ENCODE measurements at regions not wholly inside any gene's neighbourhood (a gene's known extent, or its start where the extent isn't known, plus 50 kb on each side); places are given as distances from the start of the nearest gene placed in this dataset.

DNA sequence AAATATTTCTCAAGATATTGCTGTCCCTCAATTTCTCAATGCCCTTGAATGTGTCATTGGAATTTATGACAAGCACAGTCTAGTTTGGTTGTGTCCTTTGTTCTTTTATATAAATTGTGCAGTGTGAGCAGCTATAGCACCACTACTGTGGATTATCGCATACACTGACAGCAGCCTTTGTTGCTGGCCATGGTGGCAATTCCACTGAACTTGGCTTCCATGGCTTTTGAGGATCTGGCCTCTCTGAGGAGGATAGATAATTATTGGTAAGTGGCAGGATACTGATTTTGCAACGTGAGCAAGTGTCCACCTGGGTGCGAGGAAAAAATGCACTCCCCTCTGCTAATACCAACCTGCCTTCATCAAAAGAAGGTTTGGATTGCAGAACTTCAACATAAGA is 84.0 kb downstream of the RDH14 start:
- 50% methylated on average over 3 of the region's 3 CpGs for WGBS (ENCODE audit: missing lambda C conversion rate)
- no peak for ATAC-seq
- H3K9me3 ChIP-seq: no peaks in the 10 kb centered on the region
- CTCF ChIA-PET: interaction anchor here (1.5 kb wide), 1 partner anchor 12 kb away, joined by 4 read pairs; no protein-coding TSS in a partner anchor
- H3K4me3 ChIP-seq: no peak overlapping the region
- POLR2A ChIA-PET: no interaction called here
- TF ChIP-seq SREBF2 (IDR thresholded peaks at IDR 0.05): no peak
- no peak for TF ChIP-seq HOXB5 (CRISPR knock-in tag; IDR thresholded peaks at IDR 0.05)
- no peak for TF ChIP-seq CHD2 (IDR thresholded peaks at IDR 0.05; ENCODE audit: low read length, partially characterized antibody)
- no peak for TF ChIP-seq EHF (CRISPR knock-in tag; IDR thresholded peaks at IDR 0.05)
- TF ChIP-seq ZNF302 (CRISPR knock-in tag; IDR thresholded peaks at IDR 0.05): no peak
- no peak for TF ChIP-seq RNF2 (IDR thresholded peaks at IDR 0.05; ENCODE audit: borderline replicate concordance, low read depth)
- TF ChIP-seq, protein P1, sequence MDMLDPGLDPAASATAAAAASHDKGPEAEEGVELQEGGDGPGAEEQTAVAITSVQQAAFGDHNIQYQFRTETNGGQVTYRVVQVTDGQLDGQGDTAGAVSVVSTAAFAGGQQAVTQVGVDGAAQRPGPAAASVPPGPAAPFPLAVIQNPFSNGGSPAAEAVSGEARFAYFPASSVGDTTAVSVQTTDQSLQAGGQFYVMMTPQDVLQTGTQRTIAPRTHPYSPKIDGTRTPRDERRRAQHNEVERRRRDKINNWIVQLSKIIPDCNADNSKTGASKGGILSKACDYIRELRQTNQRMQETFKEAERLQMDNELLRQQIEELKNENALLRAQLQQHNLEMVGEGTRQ (IDR thresholded peaks at IDR 0.05): no peak
- TF ChIP-seq ZC3H11A (IDR thresholded peaks at IDR 0.05): no peak
- no peak for TF ChIP-seq ELK1 (IDR thresholded peaks at IDR 0.05; ENCODE audit: low read depth, low read length)
- TF ChIP-seq FOSB (CRISPR knock-in tag; IDR thresholded peaks at IDR 0.05): no peak
- no peak for TF ChIP-seq PHF8 (IDR thresholded peaks at IDR 0.05; ENCODE audit: borderline replicate concordance, low read depth)
- H3K4me1 ChIP-seq: no peaks in the 10 kb centered on the region
- DNase-seq (ENCODE audit: low read depth in 1 of 2, low spot score in 1 of 2): no peak
- H3K27ac ChIP-seq: no peak overlapping the region
- no peak overlapping the region for H3K4me2 ChIP-seq
- no peak for FAIRE-seq

DNA sequence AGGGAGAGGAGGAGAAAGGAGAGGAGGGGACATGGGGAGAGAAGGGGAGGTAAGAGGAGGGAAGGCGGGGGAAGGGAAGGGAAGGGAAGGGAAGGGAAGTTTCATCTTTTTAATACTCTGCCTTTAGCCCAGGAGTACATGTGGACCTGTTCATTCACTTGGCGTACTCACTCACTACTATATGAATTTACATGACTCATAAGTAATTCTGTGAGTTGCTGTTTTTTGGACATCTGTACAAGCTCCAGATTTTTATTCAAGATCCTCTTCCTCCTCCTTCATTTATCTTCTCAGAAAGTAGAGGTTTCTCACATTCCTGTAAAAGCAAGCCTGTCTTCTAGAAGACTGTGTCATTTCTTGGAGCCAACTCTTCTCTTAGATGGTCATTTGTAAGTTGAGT is 84.6 kb downstream of the RDH14 start:
- Histone ChIP-seq H3K27ac (no peak overlapping the region), H3K9me3 (no peaks in the 10 kb centered on the region), H3K4me2 (no peak overlapping the region), H3K4me3 (no peak overlapping the region), H3K4me1 (no peaks in the 10 kb centered on the region)
- FAIRE-seq: no peak
- no peak for DNase-seq (ENCODE audit: low read depth in 1 of 2, low spot score in 1 of 2)
- TF ChIP-seq PBX3 (IDR thresholded peaks at IDR 0.05) (no peak), HDAC2 (IDR thresholded peaks at IDR 0.05) (no peak), BCL3 (IDR thresholded peaks at IDR 0.05) (no peak), GATA3 (IDR thresholded peaks at IDR 0.05; ENCODE audit: borderline replicate concordance) (no peak), ZNF302 (CRISPR knock-in tag; IDR thresholded peaks at IDR 0.05) (no peak), ZFP36 (IDR thresholded peaks at IDR 0.05; ENCODE audit: borderline replicate concordance, partially characterized antibody) (no peak)
- CTCF ChIA-PET: interaction anchor here (1.1 to 1.5 kb wide), 2 partner anchors 13 to 44 kb away, joined by 3 to 4 read pairs; no protein-coding TSS in a partner anchor
- POLR2A ChIA-PET: no interaction called here
- 31% methylated on average over 2 of the region's 2 CpGs for WGBS (ENCODE audit: missing lambda C conversion rate)
- no peak for ATAC-seq

DNA sequence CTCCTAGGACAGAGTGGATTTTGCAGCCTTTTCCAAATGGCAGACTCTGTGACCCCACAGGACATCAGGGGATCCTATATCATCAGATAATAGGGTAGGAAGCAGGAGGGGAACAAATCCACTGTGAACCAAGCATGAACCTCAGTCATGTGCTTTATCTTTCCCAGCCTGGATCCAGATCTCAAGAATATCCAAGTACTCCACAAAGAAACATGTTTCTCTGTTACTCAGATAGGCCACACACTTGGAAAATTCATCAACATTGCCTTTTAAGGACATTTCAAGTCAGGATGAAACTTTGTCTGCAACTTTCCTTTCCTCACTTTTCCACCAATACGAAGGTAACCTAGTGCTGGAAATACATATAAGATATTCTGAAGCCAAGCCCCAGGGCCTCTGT is 85.8 kb downstream of the RDH14 start:
- TF ChIP-seq REST (IDR thresholded peaks at IDR 0.05) (no peak), RARB (CRISPR knock-in tag; IDR thresholded peaks at IDR 0.05) (no peak)
- no peaks in the 10 kb centered on the region for H3K9me3 ChIP-seq
- no peak overlapping the region for H3K4me3 ChIP-seq
- H3K4me2 ChIP-seq: no peak overlapping the region
- no peak overlapping the region for H3K27ac ChIP-seq
- 10% methylated on average over 1 of the region's 1 CpG for WGBS (ENCODE audit: missing lambda C conversion rate)
- H3K4me1 ChIP-seq: no peaks in the 10 kb centered on the region
- ChIA-PET POLR2A (no interaction called here), CTCF (no interaction called here)
- no peak for ATAC-seq
- no peak for FAIRE-seq
- no peak for DNase-seq (ENCODE audit: low read depth in 1 of 2, low spot score in 1 of 2)
